ENCODE measurements at regions not wholly inside any gene's neighbourhood (a gene's known extent, or its start where the extent isn't known, plus 50 kb on each side); places are given as distances from the start of the nearest gene placed in this dataset.
A peak's percentile ranks its signal among the peaks of the same experiment; 100 is the strongest.

GRCh38 chr2:150234787-150235446 is 252.6 kb downstream of the RND3 start:
- Histone ChIP-seq H3K9me3 (ENCODE audit: control insufficient read depth, low read depth, low read length) (no peaks in the 10 kb centered on the region), H3K36me3 (ENCODE audit: control insufficient read depth in 2 of 2, extremely low read depth in 1 of 2, insufficient read depth in 2 of 2, low read length in 2 of 2) (no peaks in the 10 kb centered on the region), H3K4me2 (ENCODE audit: control insufficient read depth, extremely low read depth, insufficient read depth, low read depth, low read length) (no peak overlapping the region), H2AFZ (ENCODE audit: control insufficient read depth, low read length) (no peak overlapping the region), H3K79me2 (ENCODE audit: control insufficient read depth, insufficient read depth, low read length) (no peaks in the 10 kb centered on the region), H3K27me3 (ENCODE audit: control insufficient read depth, extremely low read depth, insufficient read depth, low read length) (no peaks in the 10 kb centered on the region), H3K4me3 (ENCODE audit: control insufficient read depth in 2 of 3, extremely low read depth in 1 of 3, insufficient read depth in 2 of 3, low read depth in 1 of 3, low read length in 3 of 3) (no peak overlapping the region), H3K9ac (ENCODE audit: control insufficient read depth, extremely low read depth, insufficient read depth, low read length) (no peak overlapping the region), H3K9me1 (ENCODE audit: control insufficient read depth, extremely low read depth, insufficient read depth, low read length) (no peaks in the 10 kb centered on the region), H3K4me1 (ENCODE audit: control insufficient read depth, extremely low read depth, insufficient read depth, low read length) (no peaks in the 10 kb centered on the region), H3K27ac (ENCODE audit: control insufficient read depth, insufficient read depth, low read length) (no peak overlapping the region), H4K20me1 (ENCODE audit: control insufficient read depth, extremely low read depth, insufficient read depth, low read length) (no peaks in the 10 kb centered on the region)
- dilution Hi-C loops (cut with MboI; ENCODE audit: extremely low pct_ligation_motif_present, low sequenced_read_pairs): no loop called here
- TF ChIP-seq EZH2 (IDR thresholded peaks at IDR 0.05; ENCODE audit: low read length) (no peak), CTCF (optimal IDR thresholded peaks at IDR 0.05 in 1 of 3, IDR thresholded peaks at IDR 0.05 in 1 of 3, conservative IDR thresholded peaks at IDR 0.05 in 1 of 3; ENCODE audit: extremely low read depth in 1 of 3, insufficient read depth in 2 of 3, low read length in 3 of 3) (no peak)
- DNase-seq (ENCODE audit: low read depth, low spot score) (no peak), FAIRE-seq (peak; percentile 32)

- no peak overlapping the region for H2AFZ ChIP-seq (ENCODE audit: control insufficient read depth, low read length)
- no peak for DNase-seq (ENCODE audit: low read depth, low spot score)
- no peak overlapping the region for H3K27ac ChIP-seq (ENCODE audit: control insufficient read depth, insufficient read depth, low read length)
These were observed 254.6 kb downstream of the RND3 start for GRCh38 chr2:150232871-150233270.

More at GRCh38 chr2:150232871-150233270, 254.6 kb downstream of the RND3 start:
- no peaks in the 10 kb centered on the region for H3K4me1 ChIP-seq (ENCODE audit: control insufficient read depth, extremely low read depth, insufficient read depth, low read length)
- H3K27me3 ChIP-seq (ENCODE audit: control insufficient read depth, extremely low read depth, insufficient read depth, low read length): no peaks in the 10 kb centered on the region
- no peak for FAIRE-seq
- no peaks in the 10 kb centered on the region for H3K79me2 ChIP-seq (ENCODE audit: control insufficient read depth, insufficient read depth, low read length)
- H3K9me1 ChIP-seq (ENCODE audit: control insufficient read depth, extremely low read depth, insufficient read depth, low read length): no peaks in the 10 kb centered on the region
- no peaks in the 10 kb centered on the region for H3K9me3 ChIP-seq (ENCODE audit: control insufficient read depth, low read depth, low read length)
- no peaks in the 10 kb centered on the region for H3K36me3 ChIP-seq (ENCODE audit: control insufficient read depth in 2 of 2, extremely low read depth in 1 of 2, insufficient read depth in 2 of 2, low read length in 2 of 2)
- dilution Hi-C loops (cut with MboI; ENCODE audit: extremely low pct_ligation_motif_present, low sequenced_read_pairs): no loop called here
- no peaks in the 10 kb centered on the region for H4K20me1 ChIP-seq (ENCODE audit: control insufficient read depth, extremely low read depth, insufficient read depth, low read length)
- no peak overlapping the region for H3K9ac ChIP-seq (ENCODE audit: control insufficient read depth, extremely low read depth, insufficient read depth, low read length)
- no peak overlapping the region for H3K4me2 ChIP-seq (ENCODE audit: control insufficient read depth, extremely low read depth, insufficient read depth, low read depth, low read length)
- no peak for TF ChIP-seq EZH2 (IDR thresholded peaks at IDR 0.05; ENCODE audit: low read length)
- no peak for TF ChIP-seq CTCF (optimal IDR thresholded peaks at IDR 0.05 in 1 of 3, IDR thresholded peaks at IDR 0.05 in 1 of 3, conservative IDR thresholded peaks at IDR 0.05 in 1 of 3; ENCODE audit: extremely low read depth in 1 of 3, insufficient read depth in 2 of 3, low read length in 3 of 3)
- H3K4me3 ChIP-seq (ENCODE audit: control insufficient read depth in 2 of 3, extremely low read depth in 1 of 3, insufficient read depth in 2 of 3, low read depth in 1 of 3, low read length in 3 of 3): no peak overlapping the region

Data from keratinocyte (primary cell).